Superior temporal gyrus (tissue), 1 donor: ENCODE measurements at regions not wholly inside any gene's neighbourhood (a gene's known extent, or its start where the extent isn't known, plus 50 kb on each side); places are given as distances from the start of the nearest gene placed in this dataset.
"Not testable (repeated sequence)": the region's sequence is repeated elsewhere in the genome, so short reads cannot be mapped to it uniquely, and the experiment has no call there.

ENCODE experiments used
- DNase-seq: peaks from one replicate; pipeline ENCODE4 v3.0.0-alpha.2; 2016; ENCODE audit errors: extremely low spot score

DNA sequence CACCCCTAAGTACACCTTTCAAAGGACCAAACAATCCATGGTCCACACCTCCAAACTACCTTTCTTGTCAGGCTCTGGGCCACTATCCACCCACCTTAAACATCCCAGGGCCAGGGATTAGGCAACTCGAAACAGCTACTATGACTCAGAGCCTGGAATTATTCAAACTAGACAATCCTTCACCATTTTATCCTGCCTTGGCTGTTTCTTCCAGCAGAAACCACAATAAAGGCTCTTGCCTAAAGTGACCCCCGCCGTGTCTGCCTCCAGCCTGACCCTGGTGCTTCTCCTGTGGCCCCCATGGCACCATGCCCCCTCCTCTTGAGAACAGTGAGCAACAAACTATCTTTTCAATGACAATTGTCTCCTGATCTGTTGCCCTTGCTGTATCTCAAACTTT is 195.5 kb downstream of the EPM2A start:
- no peak for DNase-seq

- DNase-seq: no peak
Observed at GRCh38 chr6:145540741-145541140, 194.6 kb downstream of the EPM2A start.

DNA sequence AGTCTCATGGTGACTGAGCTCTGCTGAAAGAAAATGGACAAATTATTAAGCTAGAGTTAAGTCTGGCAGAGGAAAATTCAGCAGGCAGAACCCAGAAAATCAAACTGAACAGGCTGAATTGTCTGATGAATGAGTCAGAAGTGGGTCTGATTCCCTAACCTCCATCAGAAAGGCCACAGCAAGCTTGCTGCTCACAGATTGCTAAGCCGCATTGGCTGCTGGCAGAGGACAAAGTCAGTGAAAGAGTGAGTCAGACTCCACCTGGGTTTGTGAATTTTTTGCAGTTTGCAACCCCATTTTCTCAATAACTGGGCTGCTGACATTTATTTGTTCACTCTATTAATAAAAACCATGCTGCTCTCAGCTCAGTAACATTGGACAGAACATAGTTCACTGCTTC is 191.3 kb downstream of the EPM2A start:
- no peak for DNase-seq

DNA sequence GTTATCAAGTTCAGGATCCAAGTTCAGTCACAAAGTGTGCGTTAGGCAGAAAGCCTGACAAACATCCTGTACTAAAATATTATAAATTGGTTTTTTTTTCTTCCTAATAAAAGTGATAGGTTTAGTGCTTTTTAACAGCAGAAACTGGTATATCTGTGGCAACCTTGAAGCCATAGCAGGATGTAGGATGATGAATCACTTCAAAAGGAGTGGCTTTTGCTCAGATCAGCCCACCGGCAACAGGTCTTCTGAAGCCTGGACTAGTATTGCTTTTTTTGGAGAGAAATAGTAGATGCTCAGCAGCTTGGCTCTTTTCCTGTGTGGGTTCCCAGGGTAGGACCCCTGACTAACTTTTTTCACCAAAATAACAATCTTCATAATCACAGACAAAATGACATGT is 190.8 kb downstream of the EPM2A start:
- no peak for DNase-seq

GRCh38 chr6:145546265-145546664 is 189.1 kb downstream of the EPM2A start:
- no peak for DNase-seq

DNA sequence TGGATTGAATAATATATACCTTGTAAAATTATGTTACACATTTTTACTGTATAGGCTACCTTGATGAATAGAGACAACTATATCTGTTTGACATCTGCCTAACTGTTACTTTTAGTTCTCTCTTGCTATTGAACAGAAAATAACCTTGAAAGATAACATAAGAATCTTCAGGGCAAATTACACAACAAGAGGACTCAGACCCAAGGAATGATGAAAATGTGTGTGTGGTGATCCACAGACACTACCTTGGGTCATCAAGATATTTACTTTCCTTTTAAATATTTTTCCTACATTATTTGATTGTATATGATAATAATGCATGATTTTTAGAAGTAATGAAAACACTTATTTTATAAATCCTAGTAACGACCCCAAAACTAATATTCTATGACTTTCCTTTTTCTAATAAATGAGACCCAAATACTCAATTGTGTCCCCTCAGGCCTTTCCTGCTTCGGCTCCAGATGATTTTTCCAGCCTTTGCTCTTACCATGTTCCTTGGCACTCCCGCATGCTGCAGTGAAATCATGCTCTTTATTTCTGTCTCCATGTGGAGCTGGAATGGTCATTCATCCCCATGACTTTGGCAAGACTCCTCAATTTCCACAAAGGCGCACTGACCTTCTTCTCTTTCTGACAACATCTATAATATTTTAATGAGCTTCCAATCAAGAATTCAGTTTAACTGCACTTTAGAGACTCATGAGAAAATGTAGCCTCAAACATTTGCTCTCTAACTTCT is 187.6 kb downstream of the EPM2A start:
- DNase-seq: no peak

DNA sequence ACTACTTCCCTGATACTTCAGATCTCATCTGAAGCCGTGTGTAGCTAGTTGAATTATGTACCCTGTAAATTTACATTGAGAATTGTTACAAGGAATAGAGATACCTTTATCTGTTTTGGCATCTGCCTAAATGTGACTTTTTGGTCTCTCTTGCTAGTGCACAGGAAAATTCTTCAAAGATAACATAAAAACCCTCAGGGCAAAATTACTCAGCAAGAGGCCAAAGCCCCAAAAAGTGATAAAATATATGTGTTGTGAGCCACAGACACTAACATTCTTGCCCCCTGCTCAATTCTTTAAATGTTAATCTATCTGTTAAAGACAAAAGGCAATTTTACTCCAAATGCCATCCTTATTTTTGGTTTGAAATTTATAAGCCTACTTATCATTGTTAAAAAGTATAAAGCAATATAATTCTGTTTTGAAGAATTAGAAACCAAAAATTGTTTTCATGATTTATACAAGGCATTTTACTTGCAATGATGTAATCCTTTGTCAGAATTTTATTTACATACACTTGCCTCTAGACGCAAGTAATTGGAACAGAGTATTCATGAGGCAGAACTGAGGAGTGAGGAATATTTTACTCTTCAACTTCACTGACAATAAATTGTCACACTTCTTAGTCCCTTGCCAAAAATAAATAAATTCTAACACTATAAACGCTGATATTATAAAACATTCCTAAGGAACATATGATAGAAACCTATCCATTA is 186.2 kb downstream of the EPM2A start:
- DNase-seq: no peak

DNA sequence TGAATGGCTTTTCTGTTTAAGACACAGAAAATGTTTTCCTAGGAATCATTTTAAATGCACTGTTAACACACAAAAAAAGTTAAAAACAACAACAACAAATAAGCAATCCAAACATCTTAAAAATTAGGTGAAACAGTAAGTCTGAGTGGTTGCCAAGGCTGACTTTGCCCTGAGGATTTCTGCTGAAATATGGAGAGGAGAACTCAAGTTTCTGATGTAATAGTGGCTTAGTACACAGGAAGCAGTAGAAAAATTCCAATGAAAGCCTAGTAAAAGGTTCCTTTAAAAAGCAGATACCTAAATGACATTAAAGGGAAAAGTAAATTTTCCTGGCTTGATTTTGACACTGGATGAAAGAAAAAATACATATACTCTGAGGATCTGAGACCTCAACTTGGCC is 184.2 kb downstream of the EPM2A start:
- DNase-seq: no peak

GRCh38 chr6:145555084-145555483 is 180.2 kb downstream of the EPM2A start:
- no peak for DNase-seq

GRCh38 chr6:145557474-145557873 is 177.8 kb downstream of the EPM2A start:
- DNase-seq: no peak

- no peak for DNase-seq
Observed at GRCh38 chr6:145559836-145560235, 175.5 kb downstream of the EPM2A start.

GRCh38 chr6:145561095-145562072 is 173.9 kb downstream of the EPM2A start:
- DNase-seq: peak; percentile 63

GRCh38 chr6:145562771-145563615 is 172.3 kb downstream of the EPM2A start:
- DNase-seq: no peak

- DNase-seq: no peak
Observed at GRCh38 chr6:145564553-145564952, 170.8 kb downstream of the EPM2A start.

DNA sequence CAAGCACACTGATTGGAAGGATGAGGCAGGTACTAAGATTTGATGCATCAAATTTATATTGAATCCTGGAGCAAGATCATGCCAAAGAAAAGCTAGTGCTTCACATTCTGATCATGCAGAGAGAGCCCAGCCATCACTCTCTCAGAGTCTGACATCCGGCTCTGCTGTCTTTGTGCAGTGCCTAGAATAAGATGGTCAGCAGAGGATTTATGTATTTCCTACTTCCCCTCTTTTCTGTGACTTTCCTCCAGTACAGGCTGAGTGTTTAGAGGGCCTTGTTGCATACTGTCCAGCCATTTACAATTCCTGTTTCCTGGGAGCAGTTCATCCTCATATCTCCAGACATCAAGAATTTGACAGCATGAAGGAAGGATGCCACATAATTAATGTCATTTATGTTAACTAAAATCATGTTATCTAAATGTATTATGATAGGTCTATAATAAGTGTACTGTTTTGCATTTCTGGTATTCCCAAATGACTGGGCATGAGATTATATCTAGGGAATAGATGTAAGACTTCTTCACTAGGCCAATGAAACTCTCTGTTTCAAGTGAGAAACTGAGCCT is 167.6 kb downstream of the EPM2A start:
- DNase-seq: no peak

DNA sequence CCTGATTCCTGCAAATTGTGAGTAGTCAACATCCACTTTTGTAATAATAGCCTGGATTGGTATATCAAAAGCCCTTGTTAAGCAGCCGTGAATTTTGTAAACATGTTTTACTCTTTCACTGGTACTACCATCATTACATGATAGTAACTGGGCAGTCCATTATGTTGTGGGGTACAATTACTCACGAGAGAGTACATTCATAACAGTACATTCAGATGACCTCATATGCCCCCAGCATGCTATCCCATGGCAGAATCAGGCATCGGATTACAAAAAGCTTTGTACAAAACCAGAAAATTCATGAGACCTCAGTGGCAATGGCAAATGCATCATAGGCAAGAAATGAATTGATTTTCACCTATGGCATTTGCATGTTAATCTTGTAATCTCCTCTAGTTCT is 166.2 kb downstream of the EPM2A start:
- no peak for DNase-seq

- not testable (repeated sequence) for DNase-seq
Observed at GRCh38 chr6:145570336-145570735, 165.0 kb downstream of the EPM2A start.

DNA sequence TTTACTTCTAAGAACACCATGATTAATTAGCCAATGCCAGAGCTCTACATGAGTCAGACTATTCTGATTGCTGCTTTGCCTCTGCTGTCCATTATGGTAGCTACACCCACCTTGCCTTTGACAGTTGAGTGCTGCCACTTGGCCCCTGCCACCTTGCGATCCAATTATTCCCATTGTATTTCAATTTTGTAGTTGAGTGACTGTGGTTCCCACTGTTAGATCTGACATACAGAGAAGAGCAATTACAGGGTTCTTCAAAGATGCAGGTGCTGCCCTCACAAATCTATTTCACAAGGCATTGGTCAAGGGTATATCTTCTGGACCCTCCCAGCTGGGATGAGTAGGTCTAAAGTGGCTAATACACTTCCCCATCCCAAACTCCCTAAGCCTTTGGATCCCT is 161.1 kb downstream of the EPM2A start:
- DNase-seq: not testable (repeated sequence)
